HG03135 (cell line): ENCODE measurements at regions not wholly inside any gene's neighbourhood (a gene's known extent, or its start where the extent isn't known, plus 50 kb on each side); places are given as distances from the start of the nearest gene placed in this dataset.
"Not testable (repeated sequence)": the region's sequence is repeated elsewhere in the genome, so short reads cannot be mapped to it uniquely, and the experiment has no call there.

Source experiments
- ATAC-seq: cut with Tn5 transposase; IDR thresholded peaks from one replicate; pipeline ENCODE4 v1.9.1; 2021; ENCODE audit warnings: mild to moderate bottlenecking, moderate library complexity; ENCODE audit not compliant: unreplicated experiment

- ATAC-seq, result not testable (repeated sequence)
These were observed 269.9 kb upstream of the NREP start for GRCh38 chr5:112026879-112027278.

GRCh38 chr5:112025757-112026156 lies 268.8 kb upstream of the NREP start:
- ATAC-seq, result peak; percentile 65

- no peak for ATAC-seq
These were observed 267.8 kb upstream of the NREP start for GRCh38 chr5:112024769-112025168.

GRCh38 chr5:112024221-112024620 lies 267.2 kb upstream of the NREP start:
- no peak for ATAC-seq

GRCh38 chr5:112023766-112024165 lies 266.8 kb upstream of the NREP start:
- no peak for ATAC-seq

GRCh38 chr5:112018846-112019245 lies 261.9 kb upstream of the NREP start:
- no peak for ATAC-seq

GRCh38 chr5:112016980-112017379 lies 260.0 kb upstream of the NREP start:
- ATAC-seq, result no peak

- ATAC-seq, result no peak
These were observed 257.9 kb upstream of the NREP start for GRCh38 chr5:112014783-112015395.

GRCh38 chr5:112013660-112014059 lies 256.7 kb upstream of the NREP start:
- no peak for ATAC-seq

- ATAC-seq, result no peak
These were observed 255.1 kb upstream of the NREP start for GRCh38 chr5:112012104-112012503.

GRCh38 chr5:112010475-112010874 lies 253.5 kb upstream of the NREP start:
- no peak for ATAC-seq

GRCh38 chr5:112006721-112007120 lies 249.7 kb upstream of the NREP start:
- no peak for ATAC-seq

GRCh38 chr5:112005623-112005930 lies 248.6 kb upstream of the NREP start:
- no peak for ATAC-seq

GRCh38 chr5:112004867-112005622 lies 248.1 kb upstream of the NREP start:
- ATAC-seq, result peak; percentile 75

GRCh38 chr5:112002376-112002775 lies 245.4 kb upstream of the NREP start:
- ATAC-seq, result no peak

- ATAC-seq, result no peak
These were observed 242.3 kb upstream of the NREP start for GRCh38 chr5:111999286-111999685.

- no peak for ATAC-seq
These were observed 241.9 kb upstream of the NREP start for GRCh38 chr5:111998871-111999270.

GRCh38 chr5:111997711-111998110 lies 240.7 kb upstream of the NREP start:
- no peak for ATAC-seq

GRCh38 chr5:111997308-111997707 lies 240.3 kb upstream of the NREP start:
- ATAC-seq, result no peak

- ATAC-seq, result no peak
These were observed 239.6 kb upstream of the NREP start for GRCh38 chr5:111996574-111996973.

GRCh38 chr5:111995701-111996100 lies 238.7 kb upstream of the NREP start:
- ATAC-seq, result no peak

- ATAC-seq, result no peak
These were observed 236.2 kb upstream of the NREP start for GRCh38 chr5:111993242-111993641.

GRCh38 chr5:111984044-111984443 lies 227.1 kb upstream of the NREP start:
- no peak for ATAC-seq
